SK-N-MC (cell line): ENCODE measurements at regions not wholly inside any gene's neighbourhood (a gene's known extent, or its start where the extent isn't known, plus 50 kb on each side); places are given as distances from the start of the nearest gene placed in this dataset.

Experiments
- EZH2 ChIP-seq: fragments of 200-600 bp; sonication (generic); IDR thresholded peaks from one replicate; pipeline ENCODE4 v1.6.1; 2017; ENCODE audit warnings: antibody characterized with exemption
- POLR2AphosphoS5 ChIP-seq: IDR thresholded peaks from 2 replicates; pipeline ENCODE4 v1.6.1; 2012; ENCODE audit warnings: mild to moderate bottlenecking, low read depth, low read length, borderline replicate concordance

DNA sequence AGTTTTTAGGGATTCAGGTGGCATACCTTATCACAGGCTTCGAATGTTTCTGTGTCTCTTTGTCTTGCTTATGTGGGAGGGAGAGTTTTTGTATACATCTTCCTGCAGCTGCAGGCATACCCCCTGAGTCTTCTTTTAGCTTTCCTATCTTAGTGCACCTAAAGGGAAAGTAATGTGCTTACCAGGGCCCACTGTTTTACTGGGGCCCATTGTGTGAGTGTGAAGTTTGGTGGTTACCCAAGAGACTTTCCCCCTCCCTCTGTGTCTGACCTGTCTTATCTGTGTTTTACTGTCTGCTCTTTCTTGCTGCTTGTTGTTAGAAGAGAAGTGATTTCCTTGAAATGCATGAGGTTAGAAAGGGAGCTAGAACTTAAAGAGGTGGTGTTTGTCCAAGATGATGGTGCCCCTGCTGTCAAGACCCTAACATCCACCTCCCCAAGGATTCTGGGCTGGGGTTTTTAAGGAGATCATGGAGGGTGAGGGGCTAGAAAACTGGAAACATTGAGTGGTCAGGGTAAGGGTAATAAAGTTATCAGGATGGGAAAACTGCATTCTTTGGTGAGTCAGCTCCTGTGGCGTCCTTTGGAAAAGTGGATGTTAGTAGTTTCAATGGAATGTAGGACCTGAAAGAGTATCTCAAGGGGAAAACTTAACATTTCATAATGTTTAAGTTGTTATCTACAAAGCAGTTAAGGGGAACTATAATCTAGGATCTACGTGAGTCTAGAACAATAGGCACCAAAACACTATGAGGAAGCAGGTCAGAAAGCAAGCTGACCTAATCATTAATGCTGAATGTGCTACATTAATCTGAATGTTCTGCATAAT, 583.5 kb upstream of the TUSC1 start:
- TF ChIP-seq POLR2AphosphoS5 (no peak), EZH2 (no peak)
